SKM-1 (cell line): ENCODE measurements at regions not wholly inside any gene's neighbourhood (a gene's known extent, or its start where the extent isn't known, plus 50 kb on each side); places are given as distances from the start of the nearest gene placed in this dataset.

Experiments used
- DNase-seq: peaks from one replicate; lab custom pipeline; 2025; ENCODE audit not compliant: unreplicated experiment; lab: John Stamatoyannopoulos, UW

DNA sequence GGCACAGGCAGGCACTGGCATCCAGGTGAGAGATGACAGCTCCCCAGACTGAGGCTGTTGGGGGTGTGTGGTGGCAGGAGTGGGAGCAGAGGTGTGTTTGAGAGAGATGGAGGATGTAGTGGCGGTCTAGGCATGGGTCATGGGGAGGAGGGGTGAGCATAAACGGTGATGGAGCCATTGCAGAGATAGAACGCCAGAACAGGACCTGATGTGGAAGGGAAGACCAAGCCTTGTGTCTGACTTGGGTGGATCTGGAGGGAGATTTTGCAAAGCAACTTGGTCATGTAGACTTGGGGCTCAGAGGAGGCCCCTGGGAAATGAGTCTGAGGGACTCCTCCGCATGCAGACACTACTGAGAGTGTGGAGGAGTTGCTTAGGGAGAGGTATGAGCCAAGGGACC, 50.0 kb upstream of the CLDN5 start:
- no peak for DNase-seq

DNA sequence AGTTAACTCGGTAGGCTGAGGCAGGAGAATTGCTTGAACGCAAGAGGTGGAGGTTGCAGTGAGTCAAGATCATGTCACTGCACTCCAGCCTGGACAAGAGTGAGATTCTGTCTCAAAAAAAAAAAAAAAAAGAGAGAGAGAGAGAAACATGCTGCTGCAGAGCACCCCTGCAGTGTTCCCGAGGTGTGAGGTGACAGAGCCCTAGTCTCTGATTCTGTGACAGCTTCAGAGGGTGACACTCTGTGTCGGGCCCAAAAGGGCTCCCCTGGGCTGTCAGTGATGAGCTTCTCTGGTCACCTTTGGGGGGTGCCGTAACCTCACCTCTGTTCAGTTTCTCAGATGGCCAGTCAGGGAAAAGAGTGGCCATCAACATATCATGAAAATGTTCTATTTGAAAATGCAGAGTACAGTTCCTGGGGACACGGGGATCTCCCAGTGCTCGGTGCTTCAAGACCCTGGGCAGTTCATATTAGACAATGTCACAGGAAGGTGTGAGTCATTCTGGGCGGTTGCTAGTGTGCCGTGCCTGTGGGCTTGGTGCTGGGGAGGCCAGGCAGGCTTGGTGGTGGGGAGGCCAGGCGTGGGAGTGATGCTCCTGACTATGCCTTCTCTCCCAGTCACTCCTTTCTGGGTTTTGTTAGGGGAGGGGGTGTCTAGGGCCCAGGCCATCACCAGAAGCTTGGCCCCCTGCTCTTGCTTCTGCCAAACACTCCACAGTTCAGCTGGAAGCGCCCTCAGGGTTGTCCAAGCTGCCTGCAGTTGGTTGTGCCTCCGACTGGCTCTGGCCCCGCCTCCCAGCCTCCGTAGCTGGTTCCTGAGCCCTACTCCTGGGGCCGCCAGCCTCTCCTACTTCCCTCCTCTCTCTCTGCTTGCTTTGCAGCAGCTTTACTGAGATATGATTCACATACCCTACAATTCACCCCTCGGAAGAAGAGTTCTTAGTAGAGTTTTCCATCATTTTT, 52.5 kb upstream of the CLDN5 start:
- DNase-seq = peak; percentile 68

- no peak for DNase-seq
Observed at GRCh38 chr22:19577422-19577966, 53.3 kb upstream of the CLDN5 start.

DNA sequence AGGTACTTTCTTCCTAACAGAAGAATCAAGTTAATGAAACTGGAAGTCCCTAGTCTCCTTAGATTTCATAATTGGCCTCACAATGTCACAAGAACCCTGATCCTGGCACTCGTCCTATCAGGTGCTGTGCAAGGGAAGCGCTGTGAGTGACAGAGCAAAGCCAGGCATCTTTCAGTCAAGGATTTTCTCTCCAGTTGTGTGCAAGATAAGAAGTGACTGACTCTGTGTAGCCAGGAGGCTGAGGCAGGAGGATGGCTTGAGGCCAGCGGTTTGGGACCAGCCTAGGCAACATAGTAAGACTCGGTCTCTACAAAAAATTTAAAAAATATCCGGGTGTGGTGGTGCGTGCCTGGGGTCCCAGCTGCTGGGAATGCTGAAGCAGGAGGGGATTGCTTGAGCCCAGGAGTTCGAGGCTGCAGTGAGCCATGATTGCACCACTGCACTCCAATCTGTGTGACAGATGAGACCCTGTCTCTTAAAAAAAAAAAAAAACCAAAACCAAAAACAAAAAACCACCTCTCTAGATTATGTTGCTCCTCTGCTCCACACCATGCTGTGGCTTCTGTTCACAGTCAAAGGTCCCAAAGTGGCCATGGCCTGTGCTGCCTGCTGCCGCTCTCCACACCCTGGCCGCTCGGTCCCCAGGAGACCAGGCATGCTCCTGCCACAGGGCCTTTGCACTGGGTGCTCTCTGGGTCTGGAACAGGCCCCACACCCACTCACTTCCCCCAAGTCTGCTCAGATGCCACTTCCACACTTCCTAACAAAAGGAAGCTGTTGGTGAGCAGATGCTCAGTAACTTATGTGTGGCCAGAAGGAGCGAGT, 54.2 kb upstream of the CLDN5 start:
- no peak for DNase-seq

- no peak for DNase-seq
Observed at GRCh38 chr22:19579115-19579811, 55.1 kb upstream of the CLDN5 start.

DNA sequence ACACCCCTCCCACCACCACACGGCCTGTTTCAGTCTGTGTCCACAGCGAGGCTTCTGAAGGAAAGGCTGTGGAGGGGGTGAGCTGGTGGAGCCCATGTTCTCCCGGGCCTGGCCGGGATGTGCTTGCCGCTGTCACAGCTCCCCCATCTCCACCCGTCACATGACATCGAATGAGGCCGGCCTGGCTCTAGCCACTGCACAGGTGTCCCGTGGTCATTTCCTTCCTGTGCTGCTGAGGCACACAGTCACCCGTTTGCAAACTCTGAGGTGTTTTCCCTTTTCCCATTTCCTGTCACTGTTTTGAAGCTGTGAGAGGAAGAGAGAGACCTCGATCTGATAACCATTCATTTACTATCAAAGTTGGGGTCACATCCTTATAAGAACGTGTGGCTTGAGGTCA, 55.7 kb upstream of the CLDN5 start:
- DNase-seq = no peak

GRCh38 chr22:19580291-19580890, 56.2 kb upstream of the CLDN5 start:
- no peak for DNase-seq

DNA sequence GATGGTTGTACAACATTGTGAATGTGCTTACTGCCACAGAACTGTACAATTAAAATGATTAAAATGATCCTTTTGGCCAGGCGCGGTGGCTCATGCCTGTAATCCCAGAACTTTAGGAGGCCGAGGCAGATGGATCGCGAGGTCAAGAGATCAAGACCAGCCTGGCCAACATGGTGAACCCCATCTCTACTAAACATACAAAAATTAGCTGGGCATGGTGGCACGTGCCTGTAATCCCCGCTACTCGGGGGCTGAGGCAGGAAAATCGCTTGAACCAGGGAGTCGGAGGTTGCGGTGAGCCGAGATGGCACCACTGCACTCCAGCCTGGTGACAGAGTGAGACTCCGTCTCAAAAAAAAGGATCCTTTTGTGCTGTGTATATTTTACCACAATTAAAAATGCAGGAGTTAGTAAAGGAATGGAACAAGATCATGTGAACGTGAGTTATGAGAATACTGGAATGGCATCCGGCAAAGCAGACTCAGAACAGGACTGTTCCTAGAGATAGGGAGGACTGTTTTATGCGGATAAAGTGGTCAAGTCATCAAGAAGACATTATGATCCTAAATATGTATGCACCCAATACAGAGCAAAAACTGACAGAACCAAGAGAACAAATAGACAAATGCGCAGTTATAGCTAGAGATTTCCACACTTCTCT, 58.0 kb upstream of the CLDN5 start:
- DNase-seq = no peak

GRCh38 chr22:19586922-19587684, 62.9 kb upstream of the CLDN5 start:
- no peak for DNase-seq

- DNase-seq = no peak
Observed at GRCh38 chr22:19590696-19591095, 66.5 kb upstream of the CLDN5 start.

GRCh38 chr22:19591568-19591967, 67.4 kb upstream of the CLDN5 start:
- no peak for DNase-seq

GRCh38 chr22:19592464-19592863, 68.3 kb upstream of the CLDN5 start:
- no peak for DNase-seq

DNA sequence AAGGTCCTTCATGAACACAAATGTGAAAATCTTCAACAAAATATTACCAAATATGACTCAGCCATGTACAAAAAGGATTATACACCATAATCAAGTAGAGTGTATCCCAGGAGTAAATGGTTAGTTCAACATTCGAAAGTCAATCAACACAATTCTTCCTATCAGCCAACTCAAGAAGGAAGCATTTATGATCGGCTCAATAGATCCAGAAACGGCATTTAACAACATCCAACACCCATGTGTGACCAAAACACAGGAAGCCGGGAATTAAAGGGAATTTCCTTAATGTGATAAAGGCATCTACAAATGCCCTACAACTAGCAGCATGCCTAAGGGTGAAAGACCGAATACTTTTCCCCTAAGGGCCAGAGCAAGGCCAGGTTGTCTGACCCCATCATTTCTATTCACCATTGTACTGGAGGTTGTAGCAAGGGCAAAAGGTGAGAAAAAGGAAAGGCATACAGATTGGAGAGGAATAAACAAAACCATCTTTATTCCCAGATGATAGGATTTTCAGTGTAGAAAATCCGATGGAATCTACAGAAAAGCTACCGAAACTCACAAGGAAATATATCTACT, 69.9 kb upstream of the CLDN5 start:
- no peak for DNase-seq

DNA sequence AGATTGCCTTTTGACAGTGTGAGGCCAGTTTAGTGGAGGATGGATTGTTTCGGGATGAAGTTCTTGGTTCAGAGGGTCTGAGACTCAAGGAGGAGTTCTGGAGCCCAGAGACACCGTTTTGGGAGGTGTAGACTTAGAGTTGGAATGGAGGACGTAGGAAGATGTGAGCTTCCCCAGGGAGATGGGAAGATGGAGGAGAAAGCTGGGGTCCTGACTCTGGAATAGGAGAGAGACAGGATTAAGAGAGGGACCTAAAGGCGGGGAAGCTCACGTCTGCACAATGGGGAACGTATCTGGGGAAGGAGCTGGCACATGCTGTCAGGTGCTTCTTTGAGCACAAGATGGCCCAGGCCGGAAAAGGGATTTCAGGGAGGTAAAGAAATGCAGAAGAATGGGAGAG, 71.3 kb upstream of the CLDN5 start:
- DNase-seq = no peak

- no peak for DNase-seq
Observed at GRCh38 chr22:19596680-19597398, 72.6 kb upstream of the CLDN5 start.

GRCh38 chr22:19597399-19597735, 73.2 kb upstream of the CLDN5 start:
- DNase-seq = no peak

- no peak for DNase-seq
Observed at GRCh38 chr22:19598054-19598855, 74.0 kb upstream of the CLDN5 start.

DNA sequence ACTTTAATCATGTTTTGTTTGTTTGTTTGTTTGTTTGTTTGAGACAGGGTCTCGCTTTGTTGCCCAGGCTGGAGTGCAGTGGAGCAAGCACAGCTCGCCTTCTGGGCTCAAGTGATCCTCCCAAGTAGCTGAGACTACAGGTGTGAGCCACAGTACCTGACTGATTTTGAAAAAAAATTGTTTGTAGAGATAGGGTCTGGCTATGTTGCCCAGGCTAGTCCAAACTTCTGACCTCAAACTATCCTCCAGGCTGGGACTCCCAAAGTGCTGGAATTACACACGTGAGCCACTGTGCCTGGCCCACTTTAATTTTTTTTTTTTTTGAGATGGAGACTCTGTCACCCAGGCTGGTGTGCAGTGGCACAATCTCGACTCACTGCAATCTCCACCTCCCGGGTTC, 74.8 kb upstream of the CLDN5 start:
- DNase-seq = no peak
